ENCODE measurements at regions not wholly inside any gene's neighbourhood (a gene's known extent, or its start where the extent isn't known, plus 50 kb on each side); places are given as distances from the start of the nearest gene placed in this dataset.

DNA sequence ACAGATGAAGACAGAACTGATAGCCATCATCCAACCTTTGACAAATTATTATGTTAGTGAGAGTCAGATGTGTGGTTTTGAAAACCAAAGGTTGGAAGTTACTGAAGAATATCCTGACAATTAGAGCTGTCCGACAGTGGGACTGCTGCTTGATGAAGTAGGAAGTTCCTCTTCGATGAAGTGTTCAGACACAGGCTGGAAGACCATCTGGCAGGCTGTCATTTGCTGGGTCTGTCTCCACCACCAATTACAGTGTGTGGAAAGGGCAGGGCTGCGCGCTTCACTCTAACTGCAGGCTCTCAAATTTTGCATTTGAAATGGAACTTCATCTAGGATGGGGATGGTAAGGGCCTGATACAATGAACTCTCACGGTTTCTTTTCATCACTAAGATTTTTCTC lies 313.8 kb downstream of the PIK3C3 start:
- TF ChIP-seq, protein P1, sequence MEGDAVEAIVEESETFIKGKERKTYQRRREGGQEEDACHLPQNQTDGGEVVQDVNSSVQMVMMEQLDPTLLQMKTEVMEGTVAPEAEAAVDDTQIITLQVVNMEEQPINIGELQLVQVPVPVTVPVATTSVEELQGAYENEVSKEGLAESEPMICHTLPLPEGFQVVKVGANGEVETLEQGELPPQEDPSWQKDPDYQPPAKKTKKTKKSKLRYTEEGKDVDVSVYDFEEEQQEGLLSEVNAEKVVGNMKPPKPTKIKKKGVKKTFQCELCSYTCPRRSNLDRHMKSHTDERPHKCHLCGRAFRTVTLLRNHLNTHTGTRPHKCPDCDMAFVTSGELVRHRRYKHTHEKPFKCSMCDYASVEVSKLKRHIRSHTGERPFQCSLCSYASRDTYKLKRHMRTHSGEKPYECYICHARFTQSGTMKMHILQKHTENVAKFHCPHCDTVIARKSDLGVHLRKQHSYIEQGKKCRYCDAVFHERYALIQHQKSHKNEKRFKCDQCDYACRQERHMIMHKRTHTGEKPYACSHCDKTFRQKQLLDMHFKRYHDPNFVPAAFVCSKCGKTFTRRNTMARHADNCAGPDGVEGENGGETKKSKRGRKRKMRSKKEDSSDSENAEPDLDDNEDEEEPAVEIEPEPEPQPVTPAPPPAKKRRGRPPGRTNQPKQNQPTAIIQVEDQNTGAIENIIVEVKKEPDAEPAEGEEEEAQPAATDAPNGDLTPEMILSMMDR (IDR thresholded peaks at IDR 0.05) = no peak
- TF ChIP-seq POLR2A (IDR thresholded peaks at IDR 0.05) = no peak
- TF ChIP-seq EP300 (IDR thresholded peaks at IDR 0.05) = no peak

Measured in tibial nerve (tissue), 4 donors.